H1 (cell line): ENCODE measurements at regions not wholly inside any gene's neighbourhood (a gene's known extent, or its start where the extent isn't known, plus 50 kb on each side); places are given as distances from the start of the nearest gene placed in this dataset.

Experiments
- CTCF ChIA-PET: fragments of 300-600 bp; sonication (Branson Sonifier 250); formaldehyde crosslinking; loops from one replicate; lab custom pipeline; 2021; ENCODE audit not compliant: partially characterized antibody; lab: Charles Lee
- POLR2A ChIA-PET: fragments of 300-600 bp; sonication (Branson Sonifier 250); formaldehyde crosslinking; loops from one replicate; lab custom pipeline; 2021; ENCODE audit warnings: inconsistent platforms; ENCODE audit not compliant: partially characterized antibody; lab: Charles Lee
- DNase-seq, 2 experiments: peaks; one replicate each; pipeline versions ENCODE4 v3.0.0 to v3.0.0-alpha.2; 2010 to 2022; ENCODE audit warnings: low spot score in 2 of 2, low read depth in 1 of 2, mixed read lengths in 1 of 2
- FAIRE-seq: peaks from 2 replicates; lab custom pipeline; 2011; peaks lifted over from hg19 to GRCh38; lab: Jason Lieb, UNC
- H2AFZ ChIP-seq: 2 replicates; pipeline ENCODE4 v1.8.1; 2012; ENCODE audit warnings: low read length, inconsistent platforms
- H2AK5ac ChIP-seq: 2 replicates; pipeline ENCODE4 v1.6.1; 2013; ENCODE audit warnings: low read depth, low read length
- H2BK120ac ChIP-seq: replicated peaks from 2 replicates; pipeline ENCODE3; 2013; ENCODE audit warnings: low read depth, low read length, inconsistent platforms
- H2BK12ac ChIP-seq: 2 replicates; pipeline ENCODE4 v1.6.1; 2013; ENCODE audit warnings: low read depth, low read length
- H2BK15ac ChIP-seq: 2 replicates; pipeline ENCODE4 v1.6.1; 2013; ENCODE audit warnings: low read length
- H2BK20ac ChIP-seq: 2 replicates; pipeline ENCODE4 v1.6.1; 2013; ENCODE audit warnings: low read length
- H2BK5ac ChIP-seq: 2 replicates; pipeline ENCODE4 v1.6.1; 2013; ENCODE audit warnings: low read depth, low read length
- H3K14ac ChIP-seq: 2 replicates; pipeline ENCODE4 v1.6.1; 2013; ENCODE audit warnings: inconsistent platforms; ENCODE audit not compliant: insufficient read length
- H3K18ac ChIP-seq: 2 replicates; pipeline ENCODE4 v1.6.1; 2013; ENCODE audit warnings: low read length; ENCODE audit errors: extremely low read depth
- H3K23ac ChIP-seq: 2 replicates; pipeline ENCODE4 v1.6.1; 2013; ENCODE audit warnings: inconsistent platforms; ENCODE audit not compliant: insufficient read length
- H3K23me2 ChIP-seq: 2 replicates; pipeline ENCODE4 v1.6.1; 2013; ENCODE audit warnings: low read depth, low read length
- H3K27ac ChIP-seq: 2 replicates; pipeline ENCODE4 v1.6.1; 2011; ENCODE audit warnings: low read depth, low read length, inconsistent platforms
- H3K27me3 ChIP-seq, 4 experiments: replicated peaks in 1 of 4; 1 replicate in 1 of 4; 2 replicates in 3 of 4; pipeline versions ENCODE4 v1.6.1 to v1.8.1; 2011 to 2013; ENCODE audit warnings: low read length in 3 of 4, mild to moderate bottlenecking in 3 of 4, inconsistent platforms in 2 of 4, mixed read lengths in 2 of 4, moderate library complexity in 1 of 4; ENCODE audit not compliant: control insufficient read depth in 3 of 4, insufficient read depth in 3 of 4; ENCODE audit errors: extremely low read depth in 1 of 4
- H3K36me3 ChIP-seq, 4 experiments: 2 replicates each; pipeline versions ENCODE4 v1.6.1 to v1.8.1; 2011 to 2013; ENCODE audit warnings: mild to moderate bottlenecking in 4 of 4, low read length in 3 of 4, moderate library complexity in 2 of 4, control low read depth in 1 of 4, inconsistent platforms in 1 of 4; ENCODE audit not compliant: insufficient read depth in 4 of 4, control insufficient read depth in 2 of 4
- H3K4ac ChIP-seq: replicated peaks from 2 replicates; pipeline ENCODE3; 2013; ENCODE audit warnings: low read length, low read depth, mixed read lengths, inconsistent platforms; ENCODE audit not compliant: insufficient read length
- H3K4me1 ChIP-seq, 4 experiments: replicated peaks in 1 of 4; 1 replicate in 1 of 4; 2 replicates in 3 of 4; pipeline versions ENCODE4 v1.6.1 to v1.8.1; 2011 to 2013; ENCODE audit warnings: low read length in 3 of 4, inconsistent platforms in 2 of 4, mixed read lengths in 1 of 4; ENCODE audit not compliant: insufficient read depth in 4 of 4, control insufficient read depth in 3 of 4
- H3K4me2 ChIP-seq, 2 experiments: 2 replicates each; pipeline versions ENCODE4 v1.6.1 to v1.8.1; 2011 to 2013; ENCODE audit warnings: low read depth in 2 of 2, low read length in 2 of 2, control low read depth in 1 of 2, inconsistent platforms in 1 of 2, mild to moderate bottlenecking in 1 of 2; ENCODE audit not compliant: insufficient read depth in 1 of 2
- H3K4me3 ChIP-seq, 4 experiments: fragments of 200-600, 300-600 bp in 1 of 4; sonication (generic), shearing (Covaris generic), sonication (Bioruptor Twin) in 1 of 4; 2 replicates each; pipeline versions ENCODE4 v1.5.1 to v1.8.1; 2011 to 2016; ENCODE audit warnings: low read length in 4 of 4, low read depth in 3 of 4, control low read depth in 2 of 4, inconsistent platforms in 2 of 4, mild to moderate bottlenecking in 2 of 4, mixed read lengths in 1 of 4, moderate library complexity in 1 of 4; ENCODE audit not compliant: insufficient read depth in 2 of 4; ENCODE audit errors: extremely low read depth in 1 of 4
- H3K56ac ChIP-seq: replicated peaks from 2 replicates; pipeline ENCODE3; 2013; ENCODE audit warnings: low read depth, mild to moderate bottlenecking, mixed read lengths, low read length, inconsistent platforms; ENCODE audit not compliant: insufficient read length
- H3K79me1 ChIP-seq: 2 replicates; pipeline ENCODE4 v1.6.1; 2013; ENCODE audit warnings: low read depth, low read length, control low read depth
- H3K79me2 ChIP-seq, 2 experiments: 2 replicates each; pipeline versions ENCODE4 v1.6.1 to v1.8.1; 2012 to 2013; ENCODE audit warnings: low read length in 2 of 2, mild to moderate bottlenecking in 2 of 2, inconsistent platforms in 1 of 2; ENCODE audit not compliant: insufficient read depth in 2 of 2, control insufficient read depth in 1 of 2
- H3K9ac ChIP-seq, 4 experiments: replicated peaks in 1 of 4; 1 replicate in 1 of 4; 2 replicates in 3 of 4; pipeline versions ENCODE4 v1.6.1 to v1.8.1; 2011 to 2013; ENCODE audit warnings: low read depth in 3 of 4, low read length in 3 of 4, control low read depth in 2 of 4, mild to moderate bottlenecking in 2 of 4, moderate library complexity in 2 of 4, inconsistent platforms in 1 of 4; ENCODE audit errors: extremely low read depth in 1 of 4
- H3K9me3 ChIP-seq, 2 experiments: 2 replicates each; pipeline versions ENCODE4 v1.6.1 to v1.8.1; 2012 to 2013; ENCODE audit warnings: mild to moderate bottlenecking in 2 of 2, moderate library complexity in 2 of 2, control low read depth in 1 of 2, inconsistent platforms in 1 of 2, low read depth in 1 of 2, low read length in 1 of 2, mixed read lengths in 1 of 2; ENCODE audit not compliant: insufficient read depth in 2 of 2
- H4K20me1 ChIP-seq, 2 experiments: replicated peaks in 1 of 2; 2 replicates each; pipeline versions ENCODE3 to v1.8.1; 2011 to 2013; ENCODE audit warnings: inconsistent platforms in 2 of 2, low read length in 2 of 2, mild to moderate bottlenecking in 1 of 2; ENCODE audit not compliant: insufficient read depth in 2 of 2, control insufficient read depth in 1 of 2
- H4K5ac ChIP-seq: 2 replicates; pipeline ENCODE4 v1.6.1; 2013; ENCODE audit warnings: low read length, low read depth, mixed read lengths, inconsistent platforms; ENCODE audit not compliant: insufficient read length
- H4K8ac ChIP-seq: 2 replicates; pipeline ENCODE4 v1.8.0; 2013; ENCODE audit warnings: mild to moderate bottlenecking, moderate library complexity, low read length, inconsistent platforms; ENCODE audit not compliant: insufficient read depth; ENCODE audit errors: extremely low read depth
- H4K91ac ChIP-seq: replicated peaks from 2 replicates; pipeline ENCODE3; 2013; ENCODE audit warnings: low read length, mixed read lengths, inconsistent platforms; ENCODE audit not compliant: insufficient read length
- BRCA1 ChIP-seq: IDR thresholded peaks from 2 replicates; pipeline ENCODE4 v1.6.1; 2012; ENCODE audit warnings: low read depth, low read length, improper control_type of control experiment
- CBX5 ChIP-seq: fragments of 300-800, 300-1000 bp; sonication (generic); IDR thresholded peaks from 2 replicates; pipeline ENCODE4 v1.7.1; 2016; ENCODE audit warnings: antibody characterized with exemption, low read length, low read depth
- CEBPB ChIP-seq: IDR thresholded peaks from 2 replicates; pipeline ENCODE4 v1.6.1; 2012; ENCODE audit warnings: low read depth, low read length
- CREB1 ChIP-seq: IDR thresholded peaks from 2 replicates; pipeline ENCODE4 v1.6.1; 2012; ENCODE audit warnings: inconsistent platforms
- CTCF ChIP-seq, 3 experiments: IDR thresholded peaks; 1 replicate in 2 of 3; 2 replicates in 1 of 3; pipeline versions ENCODE4 v1.5.1 to v1.6.1; 2011; ENCODE audit warnings: low read length in 3 of 3, mild to moderate bottlenecking in 3 of 3, inconsistent platforms in 2 of 3, low read depth in 1 of 3, moderate library complexity in 1 of 3; ENCODE audit not compliant: insufficient read depth in 1 of 3; ENCODE audit errors: control extremely low read depth in 1 of 3
- EZH2 ChIP-seq: fragments of 200-600 bp; sonication (generic); IDR thresholded peaks from 2 replicates; pipeline ENCODE4 v1.7.1; 2012; ENCODE audit warnings: low read depth, mild to moderate bottlenecking, moderate library complexity, low read length, inconsistent platforms; ENCODE audit not compliant: severe bottlenecking
- KDM5A ChIP-seq: fragments of 200-600 bp; IDR thresholded peaks from 2 replicates; pipeline ENCODE4 v1.7.1; 2012; ENCODE audit warnings: mild to moderate bottlenecking, low read length, inconsistent platforms, mixed read lengths
- RFX5 ChIP-seq: IDR thresholded peaks from 2 replicates; pipeline ENCODE4 v1.6.1; 2011; ENCODE audit warnings: low read depth, low read length, improper control_type of control experiment, borderline replicate concordance
- RXRA ChIP-seq: IDR thresholded peaks from 2 replicates; pipeline ENCODE4 v1.6.1; 2011; ENCODE audit warnings: low read depth, mild to moderate bottlenecking, low read length, moderate library complexity; ENCODE audit not compliant: insufficient read depth
- SIRT6 ChIP-seq: IDR thresholded peaks from one replicate; pipeline ENCODE4 v1.7.1; 2012; ENCODE audit warnings: low read length, inconsistent platforms
- TAF7 ChIP-seq: optimal IDR thresholded peaks from 2 replicates; pipeline ENCODE3; 2011; ENCODE audit warnings: low read depth, mild to moderate bottlenecking, inconsistent platforms, low read length, moderate library complexity, borderline replicate concordance
- TBP ChIP-seq: IDR thresholded peaks from 2 replicates; pipeline ENCODE4 v1.6.1; 2011; ENCODE audit warnings: low read depth, low read length, improper control_type of control experiment
- YY1 ChIP-seq: IDR thresholded peaks from 2 replicates; pipeline ENCODE4 v1.6.1; 2011; ENCODE audit warnings: low read depth, mild to moderate bottlenecking, low read length
- WGBS, 2 experiments: shearing (Covaris generic) in 1 of 2; methylation state at CpG; one replicate each; pipeline versions ENCODE4 v1.1.6 to v1.1.7; 2013 to 2015; ENCODE audit warnings: low lambda C conversion rate in 2 of 2, mixed read lengths in 2 of 2, inconsistent platforms in 1 of 2, low coverage in 1 of 2, missing lambda C conversion rate in 1 of 2; ENCODE audit not compliant: insufficient replicate concordance in 2 of 2, insufficient coverage in 1 of 2, insufficient read length in 1 of 2; ENCODE audit errors: extremely low coverage in 1 of 2, missing lambda C conversion rate in 1 of 2; 5-methylcytosine and 5-hydroxymethylcytosine counted together

- no peak for FAIRE-seq
- POLR2A ChIA-PET: no interaction called here
- TF ChIP-seq BRCA1 (no peak), TAF7 (no peak), TBP (no peak), YY1 (no peak), CREB1 (no peak), CEBPB (no peak), CTCF (IDR thresholded peaks at IDR 0.05; ENCODE audit: control extremely low read depth in 1 of 3, insufficient read depth in 1 of 3, low read depth in 1 of 3, low read length in 3 of 3) (no peak), EZH2 (no peak), CBX5 (no peak), SIRT6 (no peak), KDM5A (no peak), RFX5 (no peak), RXRA (no peak)
These were observed 154.3 kb upstream of the C14orf180 start for GRCh38 chr14:104425171-104425681.

More at GRCh38 chr14:104425171-104425681, 154.3 kb upstream of the C14orf180 start:
- Histone ChIP-seq H3K18ac (no peak overlapping the region), H3K14ac (no peak overlapping the region), H3K4me3 (no peak overlapping the region), H3K79me1 (no peaks in the 10 kb centered on the region), H3K4me1 (peaks cover 0 to 4% (median 0%) of the 10 kb centered on the region in 4 experiments; a peak in 1 of 7 replicates), H4K20me1 (no peaks in the 10 kb centered on the region), H2AFZ (no peak overlapping the region), H4K91ac (no peak overlapping the region), H4K8ac (no peak overlapping the region), H3K36me3 (no peaks in the 10 kb centered on the region), H2BK12ac (no peak overlapping the region), H3K23me2 (no peaks in the 10 kb centered on the region; the same call in 1 of the 2 replicates), H2BK15ac (no peak overlapping the region), H2BK5ac (no peak overlapping the region), H3K79me2 (no peaks in the 10 kb centered on the region), H3K27me3 (no peaks in the 10 kb centered on the region), H4K5ac (no peak overlapping the region), H2BK120ac (no peak overlapping the region), H3K4me2 (no peak overlapping the region), H3K27ac (no peak overlapping the region), H3K23ac (no peak overlapping the region), H3K4ac (no peak overlapping the region), H3K9me3 (no peaks in the 10 kb centered on the region), H2BK20ac (no peak overlapping the region), H3K56ac (no peak overlapping the region), H2AK5ac (no peak overlapping the region), H3K9ac (no peak overlapping the region)
- DNase-seq: no peak
- CTCF ChIA-PET: interaction anchor here (0.6 to 1.1 kb wide), 3 partner anchors 9 to 257 kb away, joined by 3 read pairs; no protein-coding TSS in a partner anchor
- WGBS, 2 experiments: 85% methylated on average over 16 of the region's 16 CpGs; no CpG with 5 or more reads in 1 of the 2 experiments
